Ishikawa (cell line): ENCODE measurements at regions not wholly inside any gene's neighbourhood (a gene's known extent, or its start where the extent isn't known, plus 50 kb on each side); places are given as distances from the start of the nearest gene placed in this dataset.

Experiments used
- CEBPB ChIP-seq: IDR thresholded peaks from 2 replicates; pipeline ENCODE4 v1.6.1; 2012
- EGR1 ChIP-seq: IDR thresholded peaks from 2 replicates; pipeline ENCODE4 v1.6.1; 2012
- FOXM1 ChIP-seq: IDR thresholded peaks from 2 replicates; pipeline ENCODE4 v1.6.1; 2012; ENCODE audit warnings: low read depth, borderline replicate concordance
- MAX ChIP-seq: IDR thresholded peaks from 2 replicates; pipeline ENCODE4 v1.6.1; 2012
- RAD21 ChIP-seq: IDR thresholded peaks from 2 replicates; pipeline ENCODE4 v1.6.1; 2012; ENCODE audit warnings: low read depth
- TCF12 ChIP-seq: IDR thresholded peaks from 2 replicates; pipeline ENCODE4 v1.6.1; 2012; ENCODE audit warnings: low read depth
- YY1 ChIP-seq: IDR thresholded peaks from 2 replicates; pipeline ENCODE4 v1.6.1; 2012; ENCODE audit warnings: low read depth
- ZBTB7A ChIP-seq: IDR thresholded peaks from 2 replicates; pipeline ENCODE4 v1.6.1; 2012; ENCODE audit warnings: low read depth
- TF ChIP-seq, protein P1 (sequence below): IDR thresholded peaks from 2 replicates; pipeline ENCODE4 v1.6.1; 2012; ENCODE audit warnings: low read depth, mild to moderate bottlenecking

DNA sequence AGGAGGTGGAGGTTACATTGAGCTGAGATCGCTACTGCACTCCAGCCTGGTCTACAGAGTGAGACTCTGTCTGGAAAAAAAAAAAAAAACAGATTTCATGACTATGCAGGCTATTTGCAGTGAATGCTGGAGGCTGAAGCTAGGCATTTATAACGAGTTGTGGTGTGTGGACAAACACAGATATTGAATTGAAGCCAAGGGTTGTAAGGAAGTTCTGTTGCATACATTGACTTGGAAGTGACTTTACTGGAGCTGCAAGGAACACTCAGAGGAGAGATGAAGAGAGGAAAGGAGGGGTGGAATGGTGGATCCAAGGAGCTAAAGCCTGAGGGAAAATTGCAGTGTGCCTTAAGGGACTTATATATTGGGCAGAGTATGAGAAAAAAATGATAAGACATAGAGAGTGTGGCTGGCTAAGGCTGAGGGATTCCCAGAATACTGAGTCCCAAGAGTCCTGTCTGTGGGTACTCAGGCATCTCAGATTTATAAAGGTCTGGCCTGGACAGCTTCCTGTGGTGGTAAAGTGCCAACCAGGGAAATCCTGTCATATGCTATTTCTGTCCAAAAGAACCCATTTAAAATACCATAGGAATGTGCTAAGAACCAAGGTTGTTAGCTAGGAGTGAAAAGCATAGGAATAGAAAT is 87.8 kb upstream of the GUCY1A1 start:
- TF ChIP-seq, protein P1, sequence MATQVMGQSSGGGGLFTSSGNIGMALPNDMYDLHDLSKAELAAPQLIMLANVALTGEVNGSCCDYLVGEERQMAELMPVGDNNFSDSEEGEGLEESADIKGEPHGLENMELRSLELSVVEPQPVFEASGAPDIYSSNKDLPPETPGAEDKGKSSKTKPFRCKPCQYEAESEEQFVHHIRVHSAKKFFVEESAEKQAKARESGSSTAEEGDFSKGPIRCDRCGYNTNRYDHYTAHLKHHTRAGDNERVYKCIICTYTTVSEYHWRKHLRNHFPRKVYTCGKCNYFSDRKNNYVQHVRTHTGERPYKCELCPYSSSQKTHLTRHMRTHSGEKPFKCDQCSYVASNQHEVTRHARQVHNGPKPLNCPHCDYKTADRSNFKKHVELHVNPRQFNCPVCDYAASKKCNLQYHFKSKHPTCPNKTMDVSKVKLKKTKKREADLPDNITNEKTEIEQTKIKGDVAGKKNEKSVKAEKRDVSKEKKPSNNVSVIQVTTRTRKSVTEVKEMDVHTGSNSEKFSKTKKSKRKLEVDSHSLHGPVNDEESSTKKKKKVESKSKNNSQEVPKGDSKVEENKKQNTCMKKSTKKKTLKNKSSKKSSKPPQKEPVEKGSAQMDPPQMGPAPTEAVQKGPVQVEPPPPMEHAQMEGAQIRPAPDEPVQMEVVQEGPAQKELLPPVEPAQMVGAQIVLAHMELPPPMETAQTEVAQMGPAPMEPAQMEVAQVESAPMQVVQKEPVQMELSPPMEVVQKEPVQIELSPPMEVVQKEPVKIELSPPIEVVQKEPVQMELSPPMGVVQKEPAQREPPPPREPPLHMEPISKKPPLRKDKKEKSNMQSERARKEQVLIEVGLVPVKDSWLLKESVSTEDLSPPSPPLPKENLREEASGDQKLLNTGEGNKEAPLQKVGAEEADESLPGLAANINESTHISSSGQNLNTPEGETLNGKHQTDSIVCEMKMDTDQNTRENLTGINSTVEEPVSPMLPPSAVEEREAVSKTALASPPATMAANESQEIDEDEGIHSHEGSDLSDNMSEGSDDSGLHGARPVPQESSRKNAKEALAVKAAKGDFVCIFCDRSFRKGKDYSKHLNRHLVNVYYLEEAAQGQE = no peak
- TF ChIP-seq TCF12 (no peak), RAD21 (no peak), EGR1 (no peak), FOXM1 (no peak), MAX (no peak), CEBPB (no peak), ZBTB7A (no peak), YY1 (no peak)
